ENCODE measurements at regions not wholly inside any gene's neighbourhood (a gene's known extent, or its start where the extent isn't known, plus 50 kb on each side); places are given as distances from the start of the nearest gene placed in this dataset.

DNA sequence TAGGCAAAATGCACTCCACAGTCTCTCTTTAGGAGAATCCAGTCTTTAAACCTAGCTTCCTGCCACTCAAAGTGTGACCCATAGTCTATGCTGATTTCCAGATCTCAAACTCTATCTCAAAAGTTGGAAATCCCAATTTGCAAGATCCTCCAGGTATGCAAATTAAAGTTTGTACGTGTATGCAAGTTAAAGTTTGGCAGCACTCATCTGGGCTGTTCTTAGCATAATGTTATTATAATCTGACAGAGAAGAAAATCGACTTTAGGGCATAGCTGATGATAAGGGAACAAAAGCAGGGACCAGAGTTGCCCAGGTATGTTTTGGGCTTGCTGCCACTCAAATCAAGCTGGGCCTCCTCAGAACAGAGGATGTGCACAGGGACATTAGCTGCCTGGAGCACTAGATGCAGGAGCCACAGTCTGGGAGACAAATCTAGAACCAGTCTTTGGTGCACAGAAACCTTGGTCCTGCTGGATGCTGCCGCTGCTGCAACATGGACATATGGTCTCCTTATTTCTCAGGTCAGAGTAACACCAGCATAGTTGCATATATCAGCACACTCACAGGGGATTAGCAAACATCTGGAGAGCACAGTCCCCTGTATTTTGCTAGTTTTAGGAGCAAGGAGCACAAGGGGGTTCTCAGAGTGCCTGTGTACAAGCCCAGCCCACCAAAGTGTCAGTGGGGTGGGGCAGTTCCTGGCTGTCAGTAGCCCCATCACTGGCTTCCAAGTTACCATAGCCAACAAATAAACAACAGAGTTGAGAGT is 242.6 kb downstream of the TTC32 start (continued):
- TF ChIP-seq MTA3 (CRISPR knock-in tag; IDR thresholded peaks at IDR 0.05) (no peak), ZNF510 (CRISPR knock-in tag; IDR thresholded peaks at IDR 0.05; ENCODE audit: low read depth) (no peak), NCOA1 (CRISPR knock-in tag; IDR thresholded peaks at IDR 0.05) (no peak), TCF7L2 (IDR thresholded peaks at IDR 0.05; ENCODE audit: low read depth, low read length) (no peak), CHCHD3 (CRISPR knock-in tag; IDR thresholded peaks at IDR 0.05) (no peak), ZNF292 (CRISPR knock-in tag; IDR thresholded peaks at IDR 0.05; ENCODE audit: borderline replicate concordance, low read depth) (no peak)
- TF ChIP-seq, protein P1, sequence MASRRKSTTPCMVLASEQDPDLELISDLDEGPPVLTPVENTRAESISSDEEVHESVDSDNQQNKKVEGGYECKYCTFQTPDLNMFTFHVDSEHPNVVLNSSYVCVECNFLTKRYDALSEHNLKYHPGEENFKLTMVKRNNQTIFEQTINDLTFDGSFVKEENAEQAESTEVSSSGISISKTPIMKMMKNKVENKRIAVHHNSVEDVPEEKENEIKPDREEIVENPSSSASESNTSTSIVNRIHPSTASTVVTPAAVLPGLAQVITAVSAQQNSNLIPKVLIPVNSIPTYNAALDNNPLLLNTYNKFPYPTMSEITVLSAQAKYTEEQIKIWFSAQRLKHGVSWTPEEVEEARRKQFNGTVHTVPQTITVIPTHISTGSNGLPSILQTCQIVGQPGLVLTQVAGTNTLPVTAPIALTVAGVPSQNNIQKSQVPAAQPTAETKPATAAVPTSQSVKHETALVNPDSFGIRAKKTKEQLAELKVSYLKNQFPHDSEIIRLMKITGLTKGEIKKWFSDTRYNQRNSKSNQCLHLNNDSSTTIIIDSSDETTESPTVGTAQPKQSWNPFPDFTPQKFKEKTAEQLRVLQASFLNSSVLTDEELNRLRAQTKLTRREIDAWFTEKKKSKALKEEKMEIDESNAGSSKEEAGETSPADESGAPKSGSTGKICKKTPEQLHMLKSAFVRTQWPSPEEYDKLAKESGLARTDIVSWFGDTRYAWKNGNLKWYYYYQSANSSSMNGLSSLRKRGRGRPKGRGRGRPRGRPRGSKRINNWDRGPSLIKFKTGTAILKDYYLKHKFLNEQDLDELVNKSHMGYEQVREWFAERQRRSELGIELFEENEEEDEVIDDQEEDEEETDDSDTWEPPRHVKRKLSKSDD (CRISPR knock-in tag; IDR thresholded peaks at IDR 0.05; ENCODE audit: low read depth): no peak
- TF ChIP-seq, protein P2, sequence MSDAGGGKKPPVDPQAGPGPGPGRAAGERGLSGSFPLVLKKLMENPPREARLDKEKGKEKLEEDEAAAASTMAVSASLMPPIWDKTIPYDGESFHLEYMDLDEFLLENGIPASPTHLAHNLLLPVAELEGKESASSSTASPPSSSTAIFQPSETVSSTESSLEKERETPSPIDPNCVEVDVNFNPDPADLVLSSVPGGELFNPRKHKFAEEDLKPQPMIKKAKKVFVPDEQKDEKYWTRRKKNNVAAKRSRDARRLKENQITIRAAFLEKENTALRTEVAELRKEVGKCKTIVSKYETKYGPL (CRISPR knock-in tag; IDR thresholded peaks at IDR 0.05): no peak

GRCh38 chr2:19656011-19656410 is 245.8 kb downstream of the TTC32 start:
- H3K36me3 ChIP-seq (replicated peaks in 1 of 2; ENCODE audit: control insufficient read depth in 1 of 2, insufficient read depth in 2 of 2, low read length in 2 of 2): no peaks in the 10 kb centered on the region
- no peaks in the 10 kb centered on the region for H3K9me3 ChIP-seq (ENCODE audit: low read length)
- no TSS peak for BruUV-seq (replicated peaks)
- H3K4me3 ChIP-seq (replicated peaks in 1 of 3; ENCODE audit: insufficient read depth in 1 of 3, low read depth in 2 of 3, low read length in 3 of 3): no peak overlapping the region
- H3K79me2 ChIP-seq (ENCODE audit: insufficient read depth, low read length): no peaks in the 10 kb centered on the region
- TF ChIP-seq IKZF5 (CRISPR knock-in tag; IDR thresholded peaks at IDR 0.05) (no peak), RERE (CRISPR knock-in tag; IDR thresholded peaks at IDR 0.05; ENCODE audit: low read depth) (no peak)
- CTCF ChIA-PET (ENCODE audit: low intra/inter-chr PET ratio, low total read pairs): no interaction called here
- ATAC-seq (no peak), FAIRE-seq (no peak), DNase-seq (ENCODE audit: low spot score) (no peak)
- H3K4me2 ChIP-seq (ENCODE audit: low read depth, low read length): no peak overlapping the region
- intact Hi-C loops (cut with micrococcal nuclease; ENCODE audit: unreplicated experiment) (no loop called here), in situ Hi-C loops (cut with HindIII; ENCODE audit: extremely low pct_ligation_motif_present, low pct_unique_long_range_greater_than_20kb) (no loop called here)
- no peaks in the 10 kb centered on the region for H3K4me1 ChIP-seq (ENCODE audit: insufficient read depth, low read length)
- WGBS (ENCODE audit: low lambda C conversion rate): 7% methylated on average over 1 of the region's 1 CpG
- H2AFZ ChIP-seq (ENCODE audit: low read length): no peak overlapping the region
- H4K20me1 ChIP-seq (ENCODE audit: insufficient read depth, low read length): no peaks in the 10 kb centered on the region
- H3K9ac ChIP-seq (ENCODE audit: insufficient read depth, low read depth, low read length): no peak overlapping the region
- no peak overlapping the region for H3K27ac ChIP-seq (ENCODE audit: extremely low read length, insufficient read depth, low read length)
- POLR2A ChIA-PET: no interaction called here
- peaks cover 0 to 3% of the 10 kb centered on the region in 2 experiments; a peak in 1 of 5 replicates for H3K27me3 ChIP-seq (ENCODE audit: control insufficient read depth in 1 of 2, insufficient read depth in 2 of 2, low read length in 2 of 2)

Measured in HepG2 (cell line).